Right lung (tissue), 2 donors: ENCODE measurements at regions not wholly inside any gene's neighbourhood (a gene's known extent, or its start where the extent isn't known, plus 50 kb on each side); places are given as distances from the start of the nearest gene placed in this dataset.

Experiments
- DNase-seq, 2 donors: peaks; one replicate each; pipeline ENCODE4 v3.0.0-alpha.2; 2013

DNA sequence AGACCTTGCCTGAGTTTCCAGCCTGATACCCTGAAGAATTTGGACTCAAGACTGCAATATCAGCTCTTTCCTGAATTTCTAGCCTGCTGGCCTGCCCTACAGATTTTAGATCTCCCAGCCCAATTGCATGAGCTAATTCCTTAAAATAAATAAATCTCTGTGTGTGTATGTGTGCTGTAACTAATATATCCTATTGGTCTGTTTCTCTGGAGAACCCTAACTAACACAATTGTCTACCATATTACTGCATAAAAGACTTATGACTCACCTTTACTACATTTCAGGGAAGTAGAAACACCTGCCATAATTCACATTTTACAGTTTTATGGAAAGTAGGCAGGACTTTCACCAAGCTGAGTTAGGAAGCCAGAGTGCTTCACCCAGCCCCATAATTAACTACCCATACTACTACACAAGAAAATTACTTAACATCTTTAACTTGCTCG lies 90.7 kb upstream of the BEND6 start:
- DNase-seq, result no peak

DNA sequence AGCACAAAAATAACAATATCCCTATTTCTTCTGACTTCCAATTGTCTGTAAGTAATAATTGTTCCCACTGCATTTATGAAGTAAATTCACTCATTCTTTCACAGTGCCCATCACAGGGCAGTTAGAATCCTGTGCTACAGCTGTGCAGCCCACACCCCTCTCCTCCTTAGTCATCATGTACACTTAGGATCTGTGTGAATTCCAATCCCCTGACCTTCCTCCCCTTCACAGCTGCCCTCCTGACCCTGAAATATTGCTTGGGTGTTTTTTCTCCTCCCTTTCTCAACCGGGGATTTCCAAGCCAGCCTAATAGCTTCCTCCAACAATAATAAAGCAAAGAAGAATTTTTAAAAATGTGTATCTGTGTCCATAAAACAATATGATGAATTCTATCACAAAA lies 91.5 kb upstream of the BEND6 start:
- DNase-seq, result no peak

DNA sequence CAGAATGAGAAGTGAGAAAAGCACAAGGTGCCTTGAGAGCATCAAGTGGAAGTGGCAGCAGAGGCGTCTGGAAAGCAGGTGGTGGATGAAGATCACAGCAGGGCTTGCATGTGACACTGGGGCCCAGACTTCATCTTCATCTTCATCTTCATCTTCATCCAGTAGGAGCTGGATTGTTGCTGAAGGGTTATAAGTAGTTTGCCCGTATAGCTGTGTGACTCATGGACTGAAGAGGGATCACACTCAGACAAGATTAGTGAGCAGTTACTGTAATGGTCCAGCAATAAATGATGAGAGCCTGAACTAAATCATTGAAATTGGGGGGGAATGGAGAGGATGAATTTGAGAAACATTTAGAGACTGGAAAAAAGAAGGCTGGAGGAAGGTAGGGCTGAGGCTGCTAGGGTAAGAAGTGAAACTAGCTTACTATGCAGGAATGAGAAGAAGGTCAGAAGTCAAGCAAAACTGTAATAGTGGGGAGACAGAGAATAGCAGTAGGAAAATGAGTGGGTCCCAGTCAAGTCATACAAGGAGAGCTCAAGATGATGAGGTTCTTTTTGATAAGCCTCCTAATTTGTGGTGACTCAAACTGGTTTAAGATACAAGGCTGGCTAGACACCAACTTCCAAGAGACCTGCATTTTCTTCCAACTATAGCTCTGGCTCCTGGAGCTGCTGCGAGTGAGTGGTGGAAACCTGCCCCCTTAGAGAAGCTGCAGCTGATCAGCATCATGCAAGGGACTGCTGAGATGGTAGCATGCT lies 92.3 kb upstream of the BEND6 start:
- DNase-seq, result no peak

DNA sequence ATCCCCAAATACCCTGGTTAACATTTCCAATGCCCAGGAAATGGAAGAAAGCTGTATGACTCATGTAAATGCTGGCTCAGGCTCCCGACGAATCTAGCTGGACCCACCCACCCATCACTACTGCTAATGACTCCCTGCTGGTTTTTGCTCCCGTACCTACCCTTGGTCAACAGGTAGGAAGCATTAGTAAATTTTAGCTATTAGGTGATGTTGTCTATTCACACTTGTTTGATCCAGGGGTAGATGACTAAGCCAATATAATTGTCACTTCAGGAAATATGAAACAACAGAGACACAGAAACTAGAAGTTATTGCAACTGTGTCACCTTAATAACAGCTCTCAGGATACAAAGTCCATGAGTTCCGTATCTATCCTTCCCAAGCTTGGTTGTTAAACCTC lies 94.4 kb upstream of the BEND6 start:
- DNase-seq, result no peak

DNA sequence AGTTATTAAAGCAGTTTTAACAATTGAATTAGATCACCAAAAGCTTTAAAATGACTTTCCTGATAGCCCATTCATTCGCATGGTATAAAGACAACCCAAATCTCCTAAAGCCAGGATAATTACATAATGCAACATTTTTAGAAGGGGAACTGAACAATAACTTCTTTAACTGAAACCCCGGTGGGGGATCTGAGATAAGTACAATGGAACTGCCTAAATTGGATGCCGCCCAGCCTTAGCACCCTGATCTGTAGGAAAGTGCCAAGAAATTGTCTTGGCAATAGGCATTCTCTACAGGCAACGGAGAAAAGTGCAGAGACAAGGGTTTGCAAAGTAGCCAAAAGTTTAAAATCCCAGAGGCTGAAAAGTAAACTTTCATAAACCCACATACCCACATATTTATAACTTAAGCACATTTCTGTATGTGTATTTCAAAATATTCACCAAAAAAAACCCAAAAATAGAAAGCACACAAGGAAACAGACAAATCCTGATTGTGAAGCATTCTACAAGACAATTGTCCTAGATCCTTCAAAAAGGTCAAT lies 98.8 kb upstream of the BEND6 start:
- DNase-seq, result no peak

DNA sequence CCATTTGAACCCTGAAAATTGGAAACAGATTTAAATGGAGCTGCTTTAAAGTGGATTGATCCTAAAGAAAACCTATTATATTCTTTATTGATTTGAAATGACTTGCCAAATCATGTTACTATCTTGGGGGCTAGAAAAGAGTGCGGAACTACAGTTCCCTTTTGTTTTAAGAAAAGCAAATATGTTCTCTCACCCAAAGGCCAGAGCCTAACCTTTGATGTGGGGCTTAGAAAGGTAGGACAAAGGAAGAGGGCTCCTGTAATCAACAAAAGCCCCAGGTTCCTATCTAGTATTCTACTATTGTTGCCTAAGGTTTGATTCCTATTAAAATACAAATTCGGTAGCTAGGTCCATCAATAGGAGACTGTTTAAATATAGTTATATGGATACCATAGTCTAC lies 100.8 kb upstream of the BEND6 start:
- no peak for DNase-seq

DNA sequence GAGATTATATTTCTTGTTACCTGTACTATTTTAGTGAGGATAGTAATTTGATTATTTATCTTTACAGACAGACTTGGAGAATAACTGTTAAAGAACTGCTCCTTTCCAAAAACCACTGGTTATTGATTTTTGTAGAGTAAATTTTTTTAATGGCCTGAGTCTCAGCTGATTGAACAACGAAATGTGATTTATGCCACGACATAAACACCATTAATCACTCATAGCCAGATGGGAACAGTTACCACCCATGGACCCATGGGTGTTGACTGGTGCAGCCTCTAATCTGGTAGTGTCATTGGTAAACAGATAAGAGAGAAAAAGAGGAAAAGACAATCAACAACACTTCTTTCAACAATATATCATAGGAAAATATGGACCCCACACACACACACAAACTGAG lies 101.4 kb upstream of the BEND6 start:
- no peak for DNase-seq

DNA sequence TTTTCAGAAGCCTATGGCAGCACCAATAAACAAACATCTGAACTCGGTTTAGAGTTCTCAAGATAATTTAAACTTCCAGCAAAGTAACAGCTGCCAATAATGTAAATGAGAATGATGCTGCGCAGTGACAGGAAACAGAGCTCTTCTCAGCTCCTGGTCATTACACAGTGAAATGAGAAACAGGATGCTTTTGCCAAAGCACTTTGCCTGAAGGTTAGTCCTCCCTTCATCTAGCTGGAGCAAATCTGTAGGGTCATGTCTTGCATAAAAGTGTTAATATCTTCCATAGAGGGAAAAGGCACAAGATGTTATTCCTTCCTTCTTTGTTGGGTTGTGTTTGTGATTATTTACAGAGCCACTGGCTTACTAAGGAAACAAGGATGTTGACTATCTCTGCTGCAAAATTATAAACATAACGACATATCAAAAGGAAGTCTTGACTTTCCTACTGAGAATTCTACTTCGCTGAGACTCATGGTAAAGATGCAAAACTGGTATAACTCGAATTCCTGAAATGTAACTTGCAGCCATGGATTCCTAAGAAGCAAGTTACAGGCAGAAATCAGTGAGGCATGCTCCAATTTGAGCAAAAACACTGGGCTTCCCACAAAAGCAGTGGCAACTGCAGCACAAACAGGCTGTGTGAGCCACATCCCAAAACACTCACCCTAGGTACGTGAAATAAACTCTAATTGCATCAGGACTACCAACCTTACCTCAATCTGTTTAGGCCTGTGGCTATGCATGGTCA lies 102.5 kb upstream of the BEND6 start:
- DNase-seq, result peak; percentile 11 to 20

DNA sequence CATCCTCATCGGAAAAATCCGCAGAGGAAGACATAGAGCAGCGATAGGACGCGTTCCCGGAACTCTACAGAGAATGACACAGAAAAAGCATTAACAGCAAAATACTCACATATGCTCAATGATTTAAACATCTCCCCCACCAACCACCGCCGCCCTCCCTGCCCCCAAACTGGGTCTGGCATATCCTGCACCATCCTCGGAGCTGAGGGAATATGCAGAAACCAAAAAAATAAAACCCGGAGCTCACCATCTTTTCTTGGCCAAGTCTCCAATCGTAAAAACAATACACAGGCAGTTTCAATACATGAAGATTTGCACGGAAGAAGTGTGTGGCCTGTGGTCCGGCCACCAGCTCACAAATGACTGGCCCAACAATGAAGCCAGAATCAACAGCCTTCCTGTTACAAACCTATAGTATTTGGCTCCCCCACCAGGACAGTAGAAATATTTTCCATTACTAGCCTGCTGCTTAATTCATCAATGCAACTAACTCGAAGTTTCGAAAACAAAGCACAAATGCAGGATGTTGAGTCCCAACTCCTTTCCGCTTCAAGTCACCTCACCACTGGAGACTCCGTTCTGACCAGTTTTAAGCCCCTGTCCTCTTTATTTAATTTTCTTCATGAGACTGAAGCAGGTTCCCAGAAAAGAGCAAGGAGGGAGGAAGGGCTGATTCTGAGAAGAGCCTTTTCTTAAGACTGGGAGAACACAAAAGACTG lies 103.2 kb upstream of the BEND6 start:
- peak; percentile 71 to 79 for DNase-seq

DNA sequence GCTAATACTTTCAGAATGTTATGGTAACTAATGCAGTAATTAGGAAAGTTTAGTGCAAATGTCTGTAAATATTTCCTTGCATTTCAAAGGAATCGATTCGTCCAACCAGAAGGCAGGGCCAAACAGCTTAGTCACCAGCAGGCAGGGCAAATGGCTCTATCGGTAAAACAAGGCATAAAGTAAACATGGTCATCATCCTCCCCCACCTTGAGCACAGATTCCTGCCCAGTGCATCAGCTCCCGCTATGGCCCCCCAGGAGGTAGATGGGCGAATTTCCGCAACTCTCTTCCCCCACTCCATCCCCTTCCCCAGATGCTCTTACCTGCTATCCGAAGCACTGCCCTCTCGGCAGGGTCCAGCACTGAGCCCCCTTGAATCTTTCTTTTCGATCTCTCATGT lies 103.8 kb upstream of the BEND6 start:
- no peak for DNase-seq

DNA sequence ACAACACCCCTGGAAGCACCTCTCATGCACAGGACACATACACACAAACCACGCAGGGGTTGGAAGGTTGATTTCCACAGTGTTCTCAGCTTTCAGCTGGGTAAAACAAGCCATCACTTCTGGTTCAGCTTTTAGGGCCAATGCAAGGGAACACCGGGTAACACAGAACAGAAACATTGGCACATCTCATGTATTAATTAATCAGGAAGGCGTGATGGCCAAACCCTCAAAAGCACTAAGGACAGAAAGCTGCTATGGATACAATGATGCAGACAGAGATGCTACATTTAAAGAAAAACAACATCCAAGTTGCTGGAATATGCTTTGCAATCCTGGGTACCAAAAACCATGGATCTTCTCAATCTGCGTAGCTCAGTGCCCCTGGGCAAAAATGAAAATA lies 104.3 kb upstream of the BEND6 start:
- no peak for DNase-seq

DNA sequence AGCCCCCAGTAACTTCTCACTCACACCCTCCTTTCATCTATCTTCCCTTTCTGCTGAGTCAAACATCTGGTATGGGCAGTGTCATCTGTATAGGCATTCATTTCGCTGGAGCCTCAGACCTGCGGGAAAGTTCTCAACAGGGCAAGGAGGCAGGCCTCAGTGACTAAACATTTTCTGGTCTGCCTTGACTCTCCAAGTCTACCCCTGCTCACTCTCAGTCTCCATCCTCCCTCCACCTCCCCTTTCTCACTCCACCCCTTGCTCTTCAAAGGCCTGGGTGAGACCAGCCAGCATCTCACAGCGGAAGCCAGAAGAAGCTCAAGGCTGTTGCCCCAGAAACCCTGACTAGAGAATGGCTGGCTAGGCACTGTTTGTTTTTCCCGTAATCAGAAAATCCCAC lies 105.0 kb upstream of the BEND6 start:
- no peak for DNase-seq

DNA sequence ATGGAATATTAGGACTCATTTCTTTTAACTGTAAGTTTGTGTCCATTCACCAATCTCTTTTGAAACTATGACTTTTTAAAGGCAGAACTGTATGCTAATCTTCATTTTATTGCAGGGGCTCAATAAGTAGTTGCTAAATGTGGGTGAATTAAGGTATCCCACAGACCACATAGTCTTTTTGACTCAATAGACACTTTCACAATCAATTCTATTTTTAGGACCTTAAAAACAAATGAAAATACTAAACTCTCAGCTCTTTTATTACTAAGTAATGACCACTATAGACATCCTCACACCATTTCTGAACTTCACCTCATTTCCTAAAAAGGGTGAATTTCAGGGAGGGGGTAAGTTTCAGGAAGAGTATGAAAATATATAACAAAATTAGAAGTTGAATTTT lies 106.8 kb upstream of the BEND6 start:
- DNase-seq, result no peak

DNA sequence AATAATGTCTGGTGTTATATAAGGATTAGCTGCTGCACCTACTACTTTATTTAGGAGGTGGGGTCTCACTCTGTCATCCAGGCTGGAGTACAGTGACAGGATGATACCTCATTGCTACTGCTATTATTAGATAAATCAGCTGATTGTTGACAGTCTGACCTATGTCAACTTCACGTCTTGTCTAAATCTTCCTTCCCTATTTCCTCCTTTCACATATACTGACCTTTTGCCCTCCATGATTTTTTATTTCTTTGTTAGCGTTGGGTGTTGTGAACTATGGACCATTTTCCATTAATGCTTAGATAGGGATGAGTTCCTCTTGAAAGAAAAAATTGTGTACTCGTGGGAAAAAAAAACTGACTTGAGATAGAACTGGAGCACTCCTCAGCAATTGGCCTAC lies 109.9 kb upstream of the BEND6 start:
- DNase-seq, result no peak

DNA sequence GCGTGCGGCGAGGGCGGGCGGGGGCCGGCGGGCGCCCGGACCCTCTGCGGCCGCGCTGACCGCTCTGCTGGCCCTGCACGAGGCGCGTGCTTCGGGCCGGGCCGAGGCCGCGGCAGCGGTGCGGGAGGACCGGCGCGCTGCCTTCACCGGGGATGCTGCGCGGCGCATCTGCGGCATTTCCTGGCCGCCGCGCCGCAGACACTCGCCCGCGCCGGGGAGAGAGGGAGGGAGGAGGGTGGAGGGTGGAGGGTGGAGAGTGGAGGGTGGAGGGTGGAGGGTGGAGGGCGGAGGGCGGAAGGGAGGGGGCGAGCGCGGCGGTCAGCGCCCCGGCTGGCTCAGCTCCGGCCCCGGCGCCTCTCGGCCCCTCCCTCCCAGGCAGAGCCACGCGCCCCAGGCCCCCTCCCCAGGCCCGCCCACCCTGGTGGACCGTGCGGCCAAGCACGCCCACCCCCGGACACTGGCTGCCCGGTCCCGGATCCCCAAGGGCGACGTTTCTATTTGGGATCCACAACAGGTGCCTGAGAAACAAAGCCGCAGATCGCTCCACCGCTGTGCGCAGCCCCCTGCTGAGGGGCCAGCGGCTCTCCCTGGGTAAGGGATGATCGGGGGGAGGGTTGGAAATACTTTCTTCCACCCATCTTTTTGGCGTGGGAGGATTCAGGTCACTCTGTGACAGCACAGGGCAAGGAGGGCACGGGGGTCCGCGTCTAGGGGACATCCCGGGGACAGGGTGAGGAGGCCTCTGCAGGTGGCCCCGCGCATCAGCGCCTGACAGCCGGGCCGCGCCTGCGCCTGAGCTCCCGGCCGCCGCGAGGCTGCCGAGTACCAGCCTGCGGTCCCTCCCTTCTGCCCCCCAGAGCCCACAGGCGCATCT lies 111.2 kb upstream of the BEND6 start:
- peak; percentile 50 to 55 for DNase-seq

DNA sequence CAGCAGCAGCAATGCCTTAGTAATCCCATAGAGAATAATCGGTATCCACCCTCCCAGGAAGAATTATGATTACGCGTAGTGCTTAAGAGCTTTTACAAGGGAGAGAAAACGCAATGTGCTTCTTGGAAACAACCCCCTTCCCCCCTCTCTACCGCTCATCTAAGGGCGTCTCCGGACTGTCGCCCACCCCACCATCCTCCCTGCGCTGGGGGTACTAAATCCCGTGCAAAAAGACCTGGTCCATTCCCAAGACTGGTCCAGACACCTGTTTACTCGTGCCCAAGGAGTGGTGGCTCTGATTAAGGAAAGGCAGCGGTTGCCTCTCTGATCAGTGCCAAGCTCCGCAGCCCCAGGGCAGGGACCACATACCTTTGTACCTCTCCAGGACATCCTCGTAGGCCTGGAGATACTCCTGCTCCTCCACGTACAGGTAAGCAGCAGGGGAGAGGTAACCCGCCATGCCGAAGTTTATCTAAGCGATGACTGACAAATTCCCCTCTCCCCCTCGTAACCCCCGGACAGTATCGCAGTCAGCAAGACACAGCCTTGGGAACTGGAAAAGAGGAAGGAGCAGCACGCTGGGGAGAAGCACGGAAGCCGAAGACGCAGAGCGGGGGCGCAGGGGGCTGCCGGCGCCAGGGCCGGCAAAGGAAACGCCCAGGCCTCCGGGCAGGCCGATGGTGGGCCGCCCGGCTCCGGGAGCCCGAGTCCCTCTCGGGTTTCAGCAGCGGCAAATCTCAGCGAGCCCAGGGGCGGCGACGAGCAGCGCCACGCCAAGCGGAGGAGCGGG lies 112.0 kb upstream of the BEND6 start:
- no peak for DNase-seq

DNA sequence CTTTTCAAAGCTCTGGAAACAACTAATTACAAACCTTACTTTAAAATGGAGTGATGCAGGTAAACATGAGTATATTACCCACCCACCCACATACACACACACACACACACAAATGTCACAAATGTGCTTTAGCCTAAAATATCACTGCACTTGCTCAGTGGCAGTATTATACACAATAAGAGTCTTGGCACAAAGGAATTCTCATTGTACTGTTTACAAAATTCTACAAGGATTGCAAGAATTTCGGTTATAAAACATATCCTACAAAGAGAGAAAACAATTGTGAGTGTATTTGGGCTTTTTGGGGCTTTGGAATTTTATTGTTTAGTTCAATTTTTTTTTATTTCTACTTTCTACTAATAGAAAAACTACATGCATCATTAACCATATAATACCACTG lies 113.2 kb upstream of the BEND6 start:
- no peak for DNase-seq

DNA sequence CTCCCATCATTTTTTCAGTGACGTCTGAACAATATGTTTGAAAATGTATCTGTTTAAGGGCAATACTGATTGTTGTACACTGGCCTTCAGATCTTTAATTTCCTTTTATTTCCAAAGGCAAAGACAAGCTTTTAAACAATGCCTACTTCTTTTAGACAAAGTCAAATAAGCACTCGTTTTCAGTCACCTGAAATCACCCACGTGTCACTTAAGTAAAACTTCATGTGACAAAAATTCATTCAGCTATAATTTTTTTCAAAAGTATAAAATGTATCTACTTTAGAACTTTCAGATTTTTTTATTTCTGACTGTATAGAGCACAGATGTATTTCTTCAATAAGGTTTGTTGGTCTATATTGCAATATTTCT lies 113.5 kb upstream of the BEND6 start:
- no peak for DNase-seq

DNA sequence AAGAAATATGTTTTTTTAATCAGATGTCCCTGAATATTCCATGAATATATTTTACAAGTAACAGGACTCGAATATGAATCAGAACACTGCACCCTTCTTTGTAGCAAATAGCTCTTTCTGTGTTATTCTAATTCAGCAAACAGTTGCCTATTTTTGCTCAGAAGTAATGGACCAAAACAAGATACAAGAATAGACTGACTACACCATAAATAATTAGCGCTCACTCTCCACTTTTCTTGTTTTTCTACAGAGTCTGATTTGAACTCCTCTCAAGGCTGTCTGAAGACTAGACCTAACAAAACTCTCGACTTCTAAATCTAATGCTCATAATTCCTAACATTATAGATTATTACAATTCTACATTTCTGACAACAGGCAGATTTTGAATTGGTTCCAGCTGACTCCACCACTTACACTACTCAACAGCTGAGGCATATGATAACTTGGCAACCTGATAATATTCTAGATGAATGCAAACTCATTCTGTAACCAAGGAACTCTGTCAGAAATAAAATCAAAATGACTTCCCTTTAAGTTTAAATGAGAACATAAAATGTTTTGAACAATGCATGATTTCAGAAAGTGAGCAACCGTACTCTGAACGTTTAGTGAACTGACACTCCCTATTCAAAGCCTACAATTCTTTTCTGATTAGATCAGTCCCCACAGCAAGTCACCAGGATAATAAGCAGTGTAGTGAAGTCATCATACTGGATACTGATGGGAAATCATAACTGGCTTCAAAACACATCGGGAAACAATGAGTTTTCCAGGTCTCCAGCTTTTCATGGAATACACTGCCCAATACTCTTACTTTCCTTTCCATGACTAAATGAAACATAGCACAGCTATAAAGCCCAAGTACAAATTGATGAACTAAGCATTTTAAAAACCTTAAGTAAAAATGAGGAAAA lies 114.2 kb upstream of the BEND6 start:
- DNase-seq, result no peak
